ENCODE measurements at regions not wholly inside any gene's neighbourhood (a gene's known extent, or its start where the extent isn't known, plus 50 kb on each side); places are given as distances from the start of the nearest gene placed in this dataset.
"Not testable (repeated sequence)": the region's sequence is repeated elsewhere in the genome, so short reads cannot be mapped to it uniquely, and the experiment has no call there.

GRCh38 chr18:68394705-68395104, 320.2 kb downstream of the TMX3 start:
- H3K4me3 ChIP-seq (ENCODE audit: low read depth, low read length) = no peak overlapping the region
- no peak for DNase-seq (ENCODE audit: low read depth)
- TF ChIP-seq CTCF (conservative IDR thresholded peaks at IDR 0.05; ENCODE audit: low read depth, low read length) = no peak

GRCh38 chr18:68391801-68392200, 323.1 kb downstream of the TMX3 start:
- DNase-seq (ENCODE audit: low read depth) = no peak
- no peak for TF ChIP-seq CTCF (conservative IDR thresholded peaks at IDR 0.05; ENCODE audit: low read depth, low read length)
- H3K4me3 ChIP-seq (ENCODE audit: low read depth, low read length) = no peak overlapping the region

GRCh38 chr18:68387246-68387645, 327.7 kb downstream of the TMX3 start:
- no peak overlapping the region for H3K4me3 ChIP-seq (ENCODE audit: low read depth, low read length)
- TF ChIP-seq CTCF (conservative IDR thresholded peaks at IDR 0.05; ENCODE audit: low read depth, low read length) = no peak
- no peak for DNase-seq (ENCODE audit: low read depth)

- DNase-seq (ENCODE audit: low read depth); H3K4me3 ChIP-seq (ENCODE audit: low read depth, low read length): not testable (repeated sequence)
Observed at GRCh38 chr18:68383979-68384378, 330.9 kb downstream of the TMX3 start.

- no peak for TF ChIP-seq CTCF (conservative IDR thresholded peaks at IDR 0.05; ENCODE audit: low read depth, low read length)
- no peak overlapping the region for H3K4me3 ChIP-seq (ENCODE audit: low read depth, low read length)
- no peak for DNase-seq (ENCODE audit: low read depth)
Observed at GRCh38 chr18:68376926-68377325, 338.0 kb downstream of the TMX3 start.

GRCh38 chr18:68362907-68363306, 352.0 kb downstream of the TMX3 start:
- no peak overlapping the region for H3K4me3 ChIP-seq (ENCODE audit: low read depth, low read length)
- TF ChIP-seq CTCF (conservative IDR thresholded peaks at IDR 0.05; ENCODE audit: low read depth, low read length) = no peak
- DNase-seq (ENCODE audit: low read depth) = no peak

- TF ChIP-seq CTCF (conservative IDR thresholded peaks at IDR 0.05; ENCODE audit: low read depth, low read length) = no peak
- no peak for DNase-seq (ENCODE audit: low read depth)
- no peak overlapping the region for H3K4me3 ChIP-seq (ENCODE audit: low read depth, low read length)
Observed at GRCh38 chr18:68355637-68356036, 359.3 kb downstream of the TMX3 start.

- TF ChIP-seq CTCF (conservative IDR thresholded peaks at IDR 0.05; ENCODE audit: low read depth, low read length) = no peak
- H3K4me3 ChIP-seq (ENCODE audit: low read depth, low read length) = no peak overlapping the region
- DNase-seq (ENCODE audit: low read depth) = no peak
Observed at GRCh38 chr18:68354176-68354575, 360.7 kb downstream of the TMX3 start.

Data from epithelial cell of proximal tubule (primary cell).